ENCODE measurements at regions not wholly inside any gene's neighbourhood (a gene's known extent, or its start where the extent isn't known, plus 50 kb on each side); places are given as distances from the start of the nearest gene placed in this dataset.

- TF ChIP-seq FOXA1 (IDR thresholded peaks at IDR 0.05) (no peak), CTCF (IDR thresholded peaks at IDR 0.05; ENCODE audit: low read depth, low read length, missing input control) (no peak), SP1 (IDR thresholded peaks at IDR 0.05) (no peak), YY1 (IDR thresholded peaks at IDR 0.05) (no peak), HNF4A (conservative IDR thresholded peaks at IDR 0.05) (no peak), JUND (IDR thresholded peaks at IDR 0.05) (no peak), RAD21 (IDR thresholded peaks at IDR 0.05) (no peak), REST (IDR thresholded peaks at IDR 0.05) (no peak), MAX (IDR thresholded peaks at IDR 0.05) (no peak), EGR1 (IDR thresholded peaks at IDR 0.05; ENCODE audit: low read depth in 2 of 2) (no peak)
Measured at GRCh38 chr10:10845826-10846503, 171.7 kb upstream of the CELF2 start.
